ENCODE measurements at regions not wholly inside any gene's neighbourhood (a gene's known extent, or its start where the extent isn't known, plus 50 kb on each side); places are given as distances from the start of the nearest gene placed in this dataset.

GRCh38 chr11:79600711-79601110 lies 159.9 kb upstream of the TENM4 start:
- no peak for TF ChIP-seq CTCF (IDR thresholded peaks at IDR 0.05; ENCODE audit: low read depth, low read length)
- no peak overlapping the region for H3K4me3 ChIP-seq (ENCODE audit: low read depth, low read length)
- in situ Hi-C loops (cut with HindIII; ENCODE audit: low sequenced_read_pairs) = no loop called here
- no peak for DNase-seq (ENCODE audit: low read depth, low spot score)

DNA sequence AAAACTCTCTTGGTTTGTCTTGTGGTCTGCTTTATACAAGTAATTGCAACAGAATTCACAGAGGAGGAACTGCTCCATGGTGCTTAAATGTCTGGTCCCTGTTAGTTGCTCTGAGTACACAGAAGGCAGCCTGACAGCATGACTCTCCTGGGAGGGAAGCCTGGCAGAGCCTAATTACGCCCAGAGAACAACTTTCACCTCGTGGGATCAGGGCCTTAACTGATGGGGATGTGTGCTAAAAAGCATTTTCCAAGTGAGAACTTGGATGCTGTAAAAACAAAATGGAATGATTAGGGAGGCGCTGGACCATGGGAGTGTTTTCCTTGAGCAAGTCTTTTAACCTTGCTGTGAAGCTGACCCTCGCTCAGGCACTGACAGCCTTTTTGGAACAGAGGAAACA lies 154.0 kb upstream of the TENM4 start:
- in situ Hi-C loops (cut with HindIII; ENCODE audit: low sequenced_read_pairs) = no loop called here
- DNase-seq (ENCODE audit: low read depth, low spot score) = no peak
- TF ChIP-seq CTCF (IDR thresholded peaks at IDR 0.05; ENCODE audit: low read depth, low read length) = no peak
- H3K4me3 ChIP-seq (ENCODE audit: low read depth, low read length) = no peak overlapping the region

- in situ Hi-C loops (cut with HindIII; ENCODE audit: low sequenced_read_pairs) = no loop called here
- TF ChIP-seq CTCF (IDR thresholded peaks at IDR 0.05; ENCODE audit: low read depth, low read length) = no peak
- no peak overlapping the region for H3K4me3 ChIP-seq (ENCODE audit: low read depth, low read length)
- no peak for DNase-seq (ENCODE audit: low read depth, low spot score)
Measured at GRCh38 chr11:79592824-79593223, 152.0 kb upstream of the TENM4 start.

GRCh38 chr11:79592406-79592805 lies 151.6 kb upstream of the TENM4 start:
- no peak overlapping the region for H3K4me3 ChIP-seq (ENCODE audit: low read depth, low read length)
- in situ Hi-C loops (cut with HindIII; ENCODE audit: low sequenced_read_pairs) = no loop called here

GRCh38 chr11:79582434-79582833 lies 141.6 kb upstream of the TENM4 start:
- no peak for TF ChIP-seq CTCF (IDR thresholded peaks at IDR 0.05; ENCODE audit: low read depth, low read length)
- no peak for DNase-seq (ENCODE audit: low read depth, low spot score)
- no peak overlapping the region for H3K4me3 ChIP-seq (ENCODE audit: low read depth, low read length)
- in situ Hi-C loops (cut with HindIII; ENCODE audit: low sequenced_read_pairs) = no loop called here

More at GRCh38 chr11:79592406-79592805, 151.6 kb upstream of the TENM4 start:
- DNase-seq (ENCODE audit: low read depth, low spot score) = no peak
- TF ChIP-seq CTCF (IDR thresholded peaks at IDR 0.05; ENCODE audit: low read depth, low read length) = no peak

- no peak overlapping the region for H3K4me3 ChIP-seq (ENCODE audit: low read depth, low read length)
- in situ Hi-C loops (cut with HindIII; ENCODE audit: low sequenced_read_pairs) = no loop called here
- TF ChIP-seq CTCF (IDR thresholded peaks at IDR 0.05; ENCODE audit: low read depth, low read length) = no peak
- DNase-seq (ENCODE audit: low read depth, low spot score) = no peak
Measured at GRCh38 chr11:79579063-79579462, 138.2 kb upstream of the TENM4 start.

DNA sequence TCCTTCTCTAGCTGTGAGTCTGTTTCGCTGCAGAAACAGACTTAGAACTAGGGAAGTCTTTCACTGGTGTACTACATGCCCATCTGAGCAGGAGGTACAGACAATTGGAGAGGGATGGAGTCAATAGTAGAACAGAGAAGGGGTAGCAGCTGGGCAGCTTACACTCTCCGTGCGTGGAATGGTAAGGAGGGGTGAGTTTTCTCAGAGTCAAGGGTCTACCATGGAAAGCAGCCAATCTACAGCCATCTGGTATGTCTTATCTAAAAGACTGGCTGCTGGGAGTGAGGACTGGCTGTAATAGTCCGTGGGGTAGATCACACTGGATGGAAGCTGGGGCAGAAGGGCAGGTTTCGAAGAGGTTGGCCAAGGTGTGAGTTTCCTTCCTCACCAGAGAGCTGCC lies 137.3 kb upstream of the TENM4 start:
- no peak overlapping the region for H3K4me3 ChIP-seq (ENCODE audit: low read depth, low read length)
- in situ Hi-C loops (cut with HindIII; ENCODE audit: low sequenced_read_pairs) = no loop called here
- TF ChIP-seq CTCF (IDR thresholded peaks at IDR 0.05; ENCODE audit: low read depth, low read length) = no peak
- DNase-seq (ENCODE audit: low read depth, low spot score) = no peak
